Smooth muscle cell (in vitro differentiated cells): ENCODE measurements at regions not wholly inside any gene's neighbourhood (a gene's known extent, or its start where the extent isn't known, plus 50 kb on each side); places are given as distances from the start of the nearest gene placed in this dataset.

Experiments
- DNase-seq: peaks from one replicate; lab custom pipeline; 2025; ENCODE audit not compliant: unreplicated experiment; lab: John Stamatoyannopoulos, UW
- H2AFZ ChIP-seq: fragments of 200-600 bp; sonication (generic); 2 replicates; pipeline ENCODE4 v1.6.0; 2016; ENCODE audit warnings: antibody characterized with exemption, low read depth, mild to moderate bottlenecking
- H3F3A ChIP-seq: fragments of 200-600 bp; sonication (generic); 2 replicates; pipeline ENCODE4 v1.6.0; 2017; ENCODE audit warnings: antibody characterized with exemption, low read depth
- H3K27ac ChIP-seq: fragments of 200-600 bp; sonication (generic); 2 replicates; pipeline ENCODE4 v1.5.1; 2016; ENCODE audit warnings: low read depth, mild to moderate bottlenecking
- H3K27me3 ChIP-seq: fragments of 200-600 bp; sonication (generic); 2 replicates; pipeline ENCODE4 v1.6.1; 2016; ENCODE audit warnings: low read depth, mild to moderate bottlenecking
- H3K36me3 ChIP-seq: fragments of 200-600 bp; sonication (generic); 2 replicates; pipeline ENCODE4 v1.5.1; 2016; ENCODE audit warnings: low read depth
- H3K4me1 ChIP-seq: fragments of 200-600 bp; sonication (generic); 2 replicates; pipeline ENCODE4 v1.5.1; 2016; ENCODE audit warnings: low read depth
- H3K4me2 ChIP-seq: fragments of 200-600 bp; sonication (generic); 2 replicates; pipeline ENCODE4 v1.6.0; 2016; ENCODE audit warnings: mild to moderate bottlenecking
- H3K4me3 ChIP-seq: fragments of 200-600 bp; sonication (generic); 2 replicates; pipeline ENCODE4 v1.5.1; 2016; ENCODE audit warnings: mild to moderate bottlenecking
- H3K79me2 ChIP-seq: fragments of 200-600 bp; sonication (generic); 2 replicates; pipeline ENCODE4 v1.6.0; 2016; ENCODE audit warnings: low read depth, mild to moderate bottlenecking
- H3K9ac ChIP-seq: fragments of 200-600 bp; sonication (generic); 2 replicates; pipeline ENCODE4 v1.6.0; 2016; ENCODE audit warnings: low read depth
- H3K9me3 ChIP-seq: fragments of 200-600 bp; sonication (generic); replicated peaks from 2 replicates; pipeline ENCODE4 v1.5.1; 2016; ENCODE audit warnings: low read depth
- H4K20me1 ChIP-seq: fragments of 200-600 bp; sonication (generic); 2 replicates; pipeline ENCODE4 v1.6.0; 2016; ENCODE audit warnings: low read depth
- CTCF ChIP-seq: fragments of 200-600 bp; sonication (generic); IDR thresholded peaks from 2 replicates; pipeline ENCODE4 v1.5.1; 2017; ENCODE audit warnings: borderline replicate concordance, mild to moderate bottlenecking, antibody characterized with exemption; ENCODE audit not compliant: insufficient read depth, poor library complexity, severe bottlenecking
- WGBS: methylation state at CpG from one replicate; pipeline ENCODE4 v1.1.7; 2016; ENCODE audit warnings: low lambda C conversion rate; 5-methylcytosine and 5-hydroxymethylcytosine counted together

- H3K36me3 ChIP-seq, result no peaks in the 10 kb centered on the region
- WGBS, result 88% methylated on average over 5 of the region's 5 CpGs
- no peak for DNase-seq
- no peak overlapping the region for H3K4me3 ChIP-seq
- H3K9me3 ChIP-seq, result no peaks in the 10 kb centered on the region
- H2AFZ ChIP-seq, result no peak overlapping the region
- no peak overlapping the region for H3K4me2 ChIP-seq
- peaks cover 2% of the 10 kb centered on the region for H3K4me1 ChIP-seq
- peaks cover 8% of the 10 kb centered on the region for H3F3A ChIP-seq
- H4K20me1 ChIP-seq, result no peaks in the 10 kb centered on the region
- no peak overlapping the region for H3K9ac ChIP-seq
- no peaks in the 10 kb centered on the region for H3K79me2 ChIP-seq
- H3K27me3 ChIP-seq, result no peaks in the 10 kb centered on the region
- TF ChIP-seq CTCF, result no peak
- no peak overlapping the region for H3K27ac ChIP-seq
Observed at GRCh38 chr10:29809383-29809782, 174.6 kb upstream of the SVIL start.

- no peaks in the 10 kb centered on the region for H3K79me2 ChIP-seq
- no peak for DNase-seq
- 73% methylated on average over 2 of the region's 2 CpGs for WGBS
- H3K27ac ChIP-seq, result peak overlapping the region; percentile 36
- peaks cover 16% of the 10 kb centered on the region for H3F3A ChIP-seq
- no peak overlapping the region for H3K4me3 ChIP-seq
- peaks cover 11% of the 10 kb centered on the region for H3K4me1 ChIP-seq
- no peaks in the 10 kb centered on the region for H3K9me3 ChIP-seq
- H3K9ac ChIP-seq, result no peak overlapping the region
- no peak overlapping the region for H2AFZ ChIP-seq
- no peak overlapping the region for H3K4me2 ChIP-seq
- no peaks in the 10 kb centered on the region for H3K36me3 ChIP-seq
- no peaks in the 10 kb centered on the region for H3K27me3 ChIP-seq
- H4K20me1 ChIP-seq, result no peaks in the 10 kb centered on the region
- no peak for TF ChIP-seq CTCF
Observed at GRCh38 chr10:29807163-29807806, 172.5 kb upstream of the SVIL start.

- WGBS, result 68% methylated on average over 2 of the region's 2 CpGs
- TF ChIP-seq CTCF, result no peak
- Histone ChIP-seq H3K4me2 (no peak overlapping the region), H4K20me1 (no peaks in the 10 kb centered on the region), H3K4me1 (peaks cover 11% of the 10 kb centered on the region), H2AFZ (no peak overlapping the region), H3K27me3 (no peaks in the 10 kb centered on the region), H3F3A (peaks cover 10% of the 10 kb centered on the region), H3K9ac (no peak overlapping the region), H3K36me3 (no peaks in the 10 kb centered on the region), H3K4me3 (no peak overlapping the region), H3K79me2 (no peaks in the 10 kb centered on the region), H3K9me3 (no peaks in the 10 kb centered on the region), H3K27ac (no peak overlapping the region)
- DNase-seq, result no peak
Observed at GRCh38 chr10:29806350-29806788, 171.6 kb upstream of the SVIL start.

GRCh38 chr10:29805134-29805723, 170.5 kb upstream of the SVIL start:
- Histone ChIP-seq H3K27ac (no peak overlapping the region), H3K4me1 (peaks cover 11% of the 10 kb centered on the region), H3K36me3 (no peaks in the 10 kb centered on the region), H3K4me3 (no peak overlapping the region), H2AFZ (no peak overlapping the region), H3K4me2 (no peak overlapping the region), H3K79me2 (no peaks in the 10 kb centered on the region), H3F3A (peaks cover 8% of the 10 kb centered on the region), H3K27me3 (no peaks in the 10 kb centered on the region), H3K9me3 (no peaks in the 10 kb centered on the region), H3K9ac (no peak overlapping the region), H4K20me1 (no peaks in the 10 kb centered on the region)
- no peak for TF ChIP-seq CTCF
- DNase-seq, result no peak
- 91% methylated on average over 5 of the region's 5 CpGs for WGBS
